HG03439 (cell line): ENCODE measurements at regions not wholly inside any gene's neighbourhood (a gene's known extent, or its start where the extent isn't known, plus 50 kb on each side); places are given as distances from the start of the nearest gene placed in this dataset.

Source experiments
- ATAC-seq: cut with Tn5 transposase; IDR thresholded peaks from one replicate; pipeline ENCODE4 v1.9.1; 2021; ENCODE audit warnings: mild to moderate bottlenecking, moderate library complexity; ENCODE audit not compliant: unreplicated experiment

- ATAC-seq: no peak
Observed at GRCh38 chr10:78505657-78506056, 472.0 kb downstream of the RPS24 start.

- ATAC-seq: no peak
Observed at GRCh38 chr10:78506614-78507013, 473.0 kb downstream of the RPS24 start.

- ATAC-seq: no peak
Observed at GRCh38 chr10:78507510-78508160, 474.0 kb downstream of the RPS24 start.

GRCh38 chr10:78508955-78509748, 475.5 kb downstream of the RPS24 start:
- ATAC-seq: no peak

- no peak for ATAC-seq
Observed at GRCh38 chr10:78510566-78511323, 477.1 kb downstream of the RPS24 start.

GRCh38 chr10:78511324-78512204, 477.9 kb downstream of the RPS24 start:
- no peak for ATAC-seq

- no peak for ATAC-seq
Observed at GRCh38 chr10:78512205-78512550, 478.5 kb downstream of the RPS24 start.

GRCh38 chr10:78513330-78513729, 479.7 kb downstream of the RPS24 start:
- no peak for ATAC-seq

GRCh38 chr10:78513986-78514385, 480.3 kb downstream of the RPS24 start:
- ATAC-seq: no peak

GRCh38 chr10:78514459-78514858, 480.8 kb downstream of the RPS24 start:
- ATAC-seq: no peak

GRCh38 chr10:78515038-78515872, 481.6 kb downstream of the RPS24 start:
- no peak for ATAC-seq

- ATAC-seq: no peak
Observed at GRCh38 chr10:78515873-78516153, 482.1 kb downstream of the RPS24 start.

- ATAC-seq: no peak
Observed at GRCh38 chr10:78516236-78516635, 482.6 kb downstream of the RPS24 start.

- ATAC-seq: no peak
Observed at GRCh38 chr10:78516756-78517155, 483.1 kb downstream of the RPS24 start.

GRCh38 chr10:78518224-78518623, 484.6 kb downstream of the RPS24 start:
- ATAC-seq: no peak

GRCh38 chr10:78520737-78521430, 487.2 kb downstream of the RPS24 start:
- ATAC-seq: no peak

- ATAC-seq: no peak
Observed at GRCh38 chr10:78523453-78523852, 489.8 kb downstream of the RPS24 start.

- ATAC-seq: no peak
Observed at GRCh38 chr10:78524342-78524741, 490.7 kb downstream of the RPS24 start.

GRCh38 chr10:78524941-78525340, 491.3 kb downstream of the RPS24 start:
- no peak for ATAC-seq

- ATAC-seq: no peak
Observed at GRCh38 chr10:78526347-78526746, 492.7 kb downstream of the RPS24 start.
